DMS153 (cell line): ENCODE measurements at regions not wholly inside any gene's neighbourhood (a gene's known extent, or its start where the extent isn't known, plus 50 kb on each side); places are given as distances from the start of the nearest gene placed in this dataset.

ENCODE experiments used
- DNase-seq: peaks from one replicate; lab custom pipeline; 2025; lab: John Stamatoyannopoulos, UW

DNA sequence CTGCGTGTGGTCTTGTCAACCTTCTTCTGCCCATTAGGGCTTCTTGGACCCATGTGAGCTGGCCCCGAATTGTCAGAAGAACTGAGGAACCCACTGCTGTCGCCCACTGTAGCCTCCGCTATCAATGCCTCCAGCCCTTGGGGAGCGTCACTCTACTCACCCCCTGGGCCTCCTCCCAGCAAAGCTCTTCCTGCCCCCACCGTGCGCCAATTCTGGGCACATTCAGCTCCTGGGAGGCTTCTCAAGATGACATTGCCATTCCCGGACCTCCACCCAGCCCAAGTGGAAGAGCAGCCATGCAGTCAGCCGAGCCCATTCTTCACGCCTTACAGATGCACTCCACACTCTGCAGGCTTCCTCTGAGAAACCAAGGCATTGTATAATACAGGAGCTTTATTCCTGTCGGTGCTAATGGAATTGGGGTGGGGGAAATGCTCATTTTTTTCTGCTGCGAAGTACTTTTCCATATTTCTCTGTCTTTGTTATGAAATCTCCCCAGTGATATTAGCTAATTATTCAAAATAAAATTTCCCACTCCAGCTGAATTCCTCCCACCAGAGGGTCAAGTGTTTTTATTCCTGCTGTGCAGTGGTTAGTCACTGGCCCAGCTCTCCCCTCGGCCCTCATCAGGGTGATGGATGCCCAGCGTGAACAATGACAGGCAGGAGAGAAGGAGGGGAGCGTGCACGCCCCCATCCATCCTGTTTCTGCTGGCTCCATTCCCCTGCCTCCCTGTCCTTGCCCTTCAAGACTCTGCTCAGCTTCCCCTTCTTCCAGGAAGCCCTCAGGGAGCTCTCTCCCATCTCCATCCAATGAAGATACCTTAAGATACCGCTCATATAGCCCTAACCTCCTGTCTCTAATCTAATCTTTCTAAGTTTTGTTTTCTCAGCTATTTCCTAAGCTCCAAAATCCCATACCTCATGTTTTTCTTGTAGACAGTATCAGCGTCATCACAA, 87.7 kb downstream of the C16orf95 start:
- no peak for DNase-seq

DNA sequence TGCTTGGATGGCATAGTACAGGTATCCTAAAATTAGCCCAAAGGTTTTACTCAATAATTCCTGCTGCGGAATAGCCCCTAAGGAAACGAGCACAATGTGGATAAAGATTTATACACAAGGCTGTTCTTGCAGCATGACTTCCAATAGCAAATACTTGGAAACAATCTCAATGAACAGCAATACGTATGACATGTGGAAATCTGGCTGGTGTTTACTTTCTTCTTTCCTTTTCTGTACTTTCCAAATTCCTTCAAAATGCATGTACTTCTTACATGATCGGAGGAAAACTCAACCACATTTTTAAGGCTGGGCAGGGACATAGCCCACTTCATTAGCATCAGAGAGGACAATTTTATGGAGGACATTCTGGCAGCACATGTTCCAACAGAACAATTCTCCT, 86.6 kb downstream of the C16orf95 start:
- DNase-seq, result no peak

DNA sequence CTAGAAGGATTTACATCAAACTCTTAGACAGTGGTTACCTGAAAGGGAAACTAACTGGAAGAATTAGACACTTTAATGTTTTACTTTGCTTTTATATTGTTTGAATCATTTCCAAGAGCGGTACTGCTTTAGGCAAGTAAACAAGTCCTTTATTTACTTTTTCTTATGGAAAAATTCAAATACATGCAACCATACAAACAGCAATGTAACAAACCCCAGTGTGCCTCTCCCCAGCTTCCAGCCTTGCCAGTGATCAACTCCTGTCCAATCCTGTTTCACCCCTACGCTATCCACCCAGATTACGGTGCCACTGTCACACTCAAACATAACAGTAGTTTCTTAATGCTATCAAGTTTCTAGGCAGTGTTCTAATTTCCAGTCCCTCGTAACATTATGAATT, 85.9 kb downstream of the C16orf95 start:
- no peak for DNase-seq

DNA sequence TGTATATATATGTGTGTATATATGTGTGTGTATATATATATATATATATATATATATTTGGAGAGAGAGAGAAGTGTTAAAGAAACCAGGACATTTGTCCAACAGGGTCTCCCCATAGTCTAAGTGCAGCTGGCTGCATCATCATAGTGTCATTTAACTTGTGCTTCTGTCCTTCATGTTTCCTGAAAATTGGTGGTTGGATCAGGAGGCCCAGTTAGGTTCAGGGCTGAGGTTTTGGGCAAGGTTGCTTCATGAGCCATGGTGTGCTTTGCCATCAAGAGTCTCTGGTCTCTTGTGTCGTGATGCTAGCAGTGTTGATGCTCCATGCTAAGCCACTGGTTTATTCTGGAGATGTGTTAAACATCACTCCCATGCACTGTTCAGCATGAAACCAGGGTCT, 85.3 kb downstream of the C16orf95 start:
- DNase-seq, result no peak

DNA sequence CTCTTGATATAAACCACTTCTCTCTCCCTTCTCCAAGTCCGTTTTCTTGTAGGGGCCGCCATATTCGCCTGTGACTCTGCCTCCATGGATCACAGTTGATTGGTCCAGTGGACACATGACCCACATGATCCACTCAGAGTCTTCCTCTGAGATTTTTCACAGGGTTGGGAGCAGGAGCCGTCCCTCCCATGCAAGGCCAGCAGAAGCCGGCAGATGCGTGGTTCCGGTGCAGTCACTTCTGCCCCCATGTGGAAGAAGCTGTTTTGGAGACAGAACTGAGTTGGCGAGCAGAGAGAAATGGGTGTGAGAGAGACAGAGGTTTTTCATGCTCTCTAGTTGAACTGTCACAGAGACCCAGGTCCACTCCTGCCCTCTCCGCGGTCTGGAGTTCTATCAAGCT, 83.3 kb downstream of the C16orf95 start:
- DNase-seq, result no peak

DNA sequence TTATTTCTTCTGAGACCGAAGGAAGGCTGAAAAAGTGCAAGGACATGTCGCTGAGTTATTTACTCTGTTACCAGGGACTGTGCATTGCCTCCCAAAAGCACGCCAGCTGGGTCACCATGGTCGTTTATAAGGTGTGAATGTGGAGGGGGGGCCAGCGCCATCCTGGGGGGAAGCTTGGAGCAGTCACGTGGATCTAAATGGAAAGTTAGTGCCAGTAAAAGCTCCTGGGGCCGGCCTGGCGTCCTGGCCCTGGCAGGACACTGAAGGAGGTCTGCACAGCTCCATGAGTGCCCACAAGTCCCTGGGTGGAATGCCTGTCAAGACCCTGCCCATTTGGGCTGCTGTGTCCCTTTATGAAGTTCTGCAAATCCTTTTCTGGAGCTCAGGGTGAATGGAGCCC, 82.6 kb downstream of the C16orf95 start:
- no peak for DNase-seq

DNA sequence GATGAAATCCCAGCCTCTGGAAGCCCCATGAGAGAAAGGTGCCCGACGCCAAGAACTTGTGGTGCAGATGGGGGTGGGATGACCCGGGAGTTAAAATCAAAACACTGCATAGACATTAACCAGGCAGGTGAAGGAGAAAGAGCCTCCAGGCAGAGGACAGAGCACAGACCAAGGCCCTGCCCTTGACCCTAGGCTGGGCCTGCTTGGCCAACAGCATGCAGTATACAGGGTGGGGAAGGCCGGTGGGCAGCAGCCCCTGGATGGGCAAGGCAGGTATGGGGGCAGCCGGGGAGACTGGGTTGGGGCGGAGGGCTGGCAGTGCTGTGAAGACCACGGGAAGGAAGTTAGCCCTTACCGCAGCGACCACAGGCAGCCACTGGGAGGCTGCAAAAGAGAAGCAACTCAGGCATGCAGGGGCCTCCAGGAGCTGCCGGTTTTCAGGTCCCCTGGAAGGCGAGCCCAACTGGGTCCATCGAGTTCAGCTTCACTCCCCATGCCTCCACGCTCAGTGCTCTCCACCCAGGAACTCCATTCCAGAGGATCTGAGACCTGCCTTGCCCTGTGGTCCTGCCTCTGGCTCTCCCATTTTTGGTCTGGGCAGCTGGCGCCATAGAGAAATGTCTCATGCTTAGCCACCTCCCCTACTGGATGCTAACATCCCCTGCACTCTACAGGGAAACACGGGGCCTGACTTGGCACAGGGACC, 81.2 kb downstream of the C16orf95 start:
- no peak for DNase-seq

DNA sequence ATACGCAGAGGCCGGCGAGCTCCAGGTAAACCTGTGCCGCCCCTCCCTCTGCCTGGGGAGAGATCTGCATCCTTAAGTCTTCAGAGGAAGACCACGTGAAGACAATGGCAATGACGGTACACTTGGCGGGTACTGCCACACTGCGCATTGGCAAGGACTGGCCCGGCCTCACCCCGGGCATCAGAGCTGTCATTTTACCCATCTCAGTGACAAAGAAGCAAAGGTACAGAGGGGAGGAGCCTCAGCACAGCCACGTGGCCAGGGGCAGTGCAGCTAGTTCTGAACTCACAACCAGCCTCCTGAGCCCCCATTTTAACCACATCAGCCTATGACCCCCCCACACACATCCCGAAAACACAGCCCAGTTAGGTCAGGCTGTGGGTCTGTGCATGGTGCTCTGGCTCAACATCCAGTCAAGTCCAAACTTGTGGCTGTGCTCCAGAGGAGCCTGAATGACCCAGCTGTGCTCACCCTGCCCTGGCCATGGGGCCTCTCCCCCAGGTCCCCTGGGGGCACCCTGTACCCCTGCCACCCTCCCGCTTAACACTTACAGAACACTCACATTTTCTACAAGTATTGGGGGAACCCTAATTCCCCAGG, 80.6 kb downstream of the C16orf95 start:
- no peak for DNase-seq

DNA sequence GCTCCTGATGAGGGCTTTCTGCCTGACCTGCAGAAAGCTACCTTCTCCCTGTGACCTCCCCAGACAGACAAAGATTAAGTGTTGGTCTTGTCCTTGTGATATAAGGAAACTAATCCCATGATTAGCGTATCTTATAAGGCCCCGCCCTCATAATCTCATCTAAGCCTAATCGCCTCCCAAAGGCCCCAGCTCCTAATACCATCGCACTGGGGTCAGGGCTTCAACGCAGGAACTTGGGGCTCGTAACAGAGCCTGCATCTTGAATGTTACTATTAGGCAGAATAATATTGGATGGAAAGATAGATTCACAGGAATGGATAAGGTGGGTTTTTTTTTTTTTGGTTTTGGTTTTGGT, 78.9 kb downstream of the C16orf95 start:
- DNase-seq, result no peak

DNA sequence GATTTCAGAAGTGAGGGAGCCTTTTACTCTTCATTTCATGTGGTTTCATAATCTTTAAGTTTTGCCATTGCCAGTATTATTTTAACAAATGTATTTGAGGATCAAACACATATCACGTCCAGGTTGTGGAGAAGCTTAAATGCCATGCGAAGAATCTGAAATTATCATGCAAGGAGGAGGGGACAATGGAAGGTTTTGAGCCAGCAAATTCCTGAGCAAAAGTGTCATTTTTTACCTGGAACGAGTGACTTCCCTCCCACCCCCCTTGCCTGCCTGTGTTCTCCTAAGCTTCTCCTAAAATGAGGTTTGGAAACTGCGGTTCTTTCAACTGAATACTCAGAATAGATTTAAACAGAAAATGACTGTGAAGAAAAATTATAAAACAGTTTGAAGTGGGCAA, 77.6 kb downstream of the C16orf95 start:
- DNase-seq, result no peak

DNA sequence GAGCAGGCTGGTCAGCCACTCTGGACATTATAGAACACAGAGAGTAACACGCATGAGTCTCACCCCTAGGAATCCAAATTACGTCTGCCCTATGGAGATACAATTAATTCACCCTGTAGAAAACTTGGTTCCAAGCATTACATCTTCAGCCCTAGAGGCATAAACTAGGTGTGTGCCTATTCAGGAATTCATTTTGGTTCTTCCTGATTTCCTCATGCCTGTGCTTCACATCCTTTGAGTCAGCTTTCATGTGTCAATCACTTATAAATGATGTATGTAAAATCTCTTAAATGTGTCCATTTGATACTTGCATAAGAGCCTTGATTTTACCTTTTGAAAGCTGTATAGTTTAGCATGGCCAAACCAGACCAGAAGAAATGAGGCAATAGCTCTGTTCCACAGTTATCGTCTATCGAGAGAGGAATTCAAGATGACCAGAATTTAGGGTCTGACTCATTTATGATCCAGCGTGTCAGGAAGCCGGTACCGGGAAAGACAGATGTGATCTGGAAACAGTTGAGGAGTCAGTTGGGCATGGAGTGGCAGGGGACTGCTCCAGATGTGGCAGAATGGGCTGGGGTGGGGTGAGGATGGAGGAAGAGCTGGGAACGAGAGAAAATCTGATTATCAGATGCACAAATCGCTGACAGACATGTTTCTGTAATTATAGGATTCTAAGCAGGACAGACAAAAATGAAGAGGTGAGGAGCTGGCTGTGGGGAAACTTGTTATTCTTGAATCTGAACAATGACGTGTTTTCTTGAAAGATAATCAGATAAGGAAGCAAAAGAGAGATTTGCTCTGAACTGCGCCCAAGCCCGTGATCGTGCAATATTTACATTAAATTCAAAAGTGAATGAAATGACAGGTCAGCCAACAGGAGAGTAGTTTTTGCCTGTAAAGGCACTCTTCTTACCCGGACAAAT, 76.7 kb downstream of the C16orf95 start:
- DNase-seq, result no peak

DNA sequence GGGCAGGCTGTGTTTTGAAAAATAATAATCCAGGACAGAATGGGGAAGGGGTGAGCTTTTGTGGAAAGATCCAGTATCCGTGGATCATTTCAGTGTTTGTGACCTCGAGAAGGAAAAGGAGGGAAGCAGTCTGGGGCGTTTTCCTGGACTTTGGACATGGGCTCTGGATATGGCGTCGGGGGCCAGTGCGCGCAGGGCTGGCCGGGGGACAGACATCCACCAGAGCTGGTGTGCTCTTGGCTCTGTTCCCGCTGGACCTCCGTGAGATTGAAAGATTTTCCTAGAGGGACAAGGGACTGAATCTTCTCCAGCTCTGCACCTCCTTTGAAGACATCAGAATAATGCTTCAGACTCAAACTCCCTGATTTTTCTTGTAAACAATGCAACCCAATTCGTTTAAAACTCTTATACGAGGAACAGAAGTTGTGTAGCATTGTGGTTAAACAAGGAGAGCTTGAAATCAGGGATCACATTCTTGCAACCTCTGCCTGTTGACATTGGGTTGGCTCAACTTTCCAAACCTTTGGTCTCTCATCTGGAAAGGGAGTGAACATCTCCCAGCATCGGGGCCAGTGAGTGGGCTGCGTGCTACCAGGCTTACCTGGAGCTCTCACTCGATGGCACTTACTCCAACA, 75.9 kb downstream of the C16orf95 start:
- no peak for DNase-seq

DNA sequence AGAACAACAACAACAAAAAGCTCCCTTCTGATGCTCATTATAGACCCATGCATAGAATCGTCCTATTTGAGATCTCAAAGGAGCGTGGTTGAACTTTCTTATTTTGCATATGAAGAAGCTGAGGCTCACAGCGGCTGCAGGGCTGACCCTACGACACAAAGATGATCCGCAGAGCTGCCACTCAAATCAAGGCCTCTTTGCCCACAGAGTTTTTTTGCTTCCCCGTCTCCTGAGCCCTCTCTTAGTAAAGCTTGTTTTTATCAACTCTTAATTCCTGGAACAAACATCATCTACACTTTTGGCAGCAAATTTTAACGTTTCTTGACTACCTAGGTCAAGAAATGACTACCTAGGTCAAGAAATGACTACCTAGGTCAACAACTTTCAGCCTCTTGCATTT, 73.7 kb downstream of the C16orf95 start:
- no peak for DNase-seq

DNA sequence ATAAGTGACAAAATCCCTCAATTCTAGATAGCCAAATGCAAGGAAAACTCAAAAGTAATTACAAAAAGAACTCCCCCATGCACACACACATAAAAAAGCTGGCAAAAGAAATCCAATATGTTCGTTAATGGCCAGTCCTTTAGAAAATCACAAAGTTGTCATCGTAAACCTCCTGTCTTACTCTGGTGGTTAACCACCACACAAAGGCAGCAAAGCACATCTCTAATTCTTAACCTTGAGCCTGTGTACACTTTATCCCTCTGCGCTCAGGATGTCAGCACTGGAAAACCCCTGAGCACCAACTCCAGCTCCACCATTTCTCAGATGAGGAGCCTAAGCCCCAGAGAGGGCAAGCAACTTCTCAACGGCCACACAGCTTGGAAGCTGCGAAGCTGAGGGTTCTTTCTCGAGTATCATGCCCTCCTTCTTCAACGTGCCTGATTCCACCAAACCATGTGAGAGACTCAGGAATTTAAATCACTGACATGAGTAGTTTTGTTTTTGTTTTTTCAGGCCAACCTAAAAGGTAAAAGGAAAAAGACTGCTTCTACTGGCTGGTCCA, 72.5 kb downstream of the C16orf95 start:
- no peak for DNase-seq

DNA sequence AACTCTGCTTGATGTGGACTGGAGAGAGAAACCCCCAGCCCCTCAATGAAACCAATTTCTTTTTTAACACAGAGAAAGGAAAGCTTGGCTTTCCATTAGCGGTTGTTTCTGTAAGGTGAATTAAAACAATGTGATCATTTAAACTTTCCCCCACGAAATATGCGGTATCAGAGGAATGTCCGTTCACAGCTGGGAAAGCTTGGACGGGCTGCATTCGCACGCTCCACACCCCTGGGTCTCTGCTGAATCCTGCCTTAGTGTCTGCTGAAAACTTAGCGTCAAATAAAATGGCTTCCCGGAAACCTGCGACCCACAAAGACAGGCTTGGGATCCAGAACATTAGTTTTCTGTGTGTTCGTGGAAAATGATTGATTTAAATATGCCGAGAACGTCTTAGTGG, 71.7 kb downstream of the C16orf95 start:
- DNase-seq, result no peak

DNA sequence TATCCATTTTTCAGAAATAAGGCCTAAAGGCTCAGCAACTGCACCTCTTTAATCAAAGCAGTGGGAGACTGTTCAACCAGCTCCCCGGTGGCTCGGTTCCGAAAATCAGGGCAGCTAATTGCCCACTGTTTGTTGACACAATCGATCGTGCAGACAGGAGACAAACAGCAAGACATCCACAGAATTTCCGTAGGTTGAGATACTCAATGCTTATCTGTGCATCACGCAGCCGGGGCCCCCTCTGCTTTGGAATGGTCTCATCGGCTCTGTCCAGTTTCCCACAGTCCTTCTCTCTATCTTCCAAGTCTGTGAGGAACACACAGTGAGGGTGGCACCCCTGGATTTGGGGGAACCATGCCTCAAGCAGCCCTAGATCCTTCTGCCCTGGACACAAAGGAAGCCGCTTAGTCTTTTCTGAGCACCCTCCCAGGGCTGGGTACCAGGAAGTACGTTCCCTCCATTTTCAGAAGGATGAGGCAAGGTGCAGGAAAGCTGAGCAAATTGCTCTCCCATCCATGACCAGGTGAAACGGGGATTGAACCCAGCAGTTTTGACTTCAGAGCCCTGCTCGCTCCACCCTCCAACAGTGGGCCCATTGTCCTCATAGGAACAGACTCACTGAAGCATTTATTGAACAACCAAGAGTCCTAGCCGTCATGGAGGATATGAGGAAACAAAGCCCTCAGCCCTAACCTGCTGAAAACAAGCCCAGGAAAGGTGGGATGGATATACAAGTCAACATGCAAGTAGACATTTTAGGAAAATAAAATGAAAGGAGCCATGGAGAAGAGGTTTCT, 70.7 kb downstream of the C16orf95 start:
- peak; percentile 10 for DNase-seq

DNA sequence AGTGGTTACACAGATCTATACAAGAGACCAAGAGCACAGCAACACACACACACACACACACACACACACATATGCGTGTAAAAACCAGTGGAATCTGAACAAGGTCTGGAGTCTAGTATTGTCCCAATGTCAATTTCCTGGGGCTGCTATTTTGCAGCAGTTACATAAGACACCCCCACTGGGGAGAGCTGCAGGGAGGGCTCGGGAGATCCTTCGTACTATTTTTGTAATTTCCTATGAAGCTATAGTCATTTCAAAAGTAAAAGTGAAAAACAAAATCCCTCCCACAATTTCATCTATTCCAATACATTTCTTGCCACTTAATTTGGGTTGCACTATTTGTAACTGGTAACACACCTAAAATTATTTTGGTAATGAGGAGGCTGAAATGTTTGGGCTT, 68.5 kb downstream of the C16orf95 start:
- no peak for DNase-seq

DNA sequence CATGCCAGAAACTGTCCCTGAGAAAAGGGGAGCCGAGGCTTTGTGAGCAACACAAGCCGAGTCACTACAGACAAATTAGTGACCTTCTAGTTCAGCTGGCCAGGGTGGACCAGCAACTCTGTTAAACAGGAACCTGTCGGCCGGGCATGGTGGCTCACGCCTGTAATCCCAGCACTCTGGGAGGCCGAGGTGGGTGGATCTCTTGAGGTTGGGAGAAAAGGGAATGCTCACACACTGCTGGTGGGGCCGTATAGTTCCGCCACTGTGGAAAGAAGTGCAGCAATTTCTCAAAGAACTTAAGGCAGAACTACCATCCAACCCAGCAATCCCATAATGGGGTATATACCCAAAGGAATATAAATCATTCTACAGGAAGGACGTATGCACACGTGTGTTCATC, 67.8 kb downstream of the C16orf95 start:
- no peak for DNase-seq

DNA sequence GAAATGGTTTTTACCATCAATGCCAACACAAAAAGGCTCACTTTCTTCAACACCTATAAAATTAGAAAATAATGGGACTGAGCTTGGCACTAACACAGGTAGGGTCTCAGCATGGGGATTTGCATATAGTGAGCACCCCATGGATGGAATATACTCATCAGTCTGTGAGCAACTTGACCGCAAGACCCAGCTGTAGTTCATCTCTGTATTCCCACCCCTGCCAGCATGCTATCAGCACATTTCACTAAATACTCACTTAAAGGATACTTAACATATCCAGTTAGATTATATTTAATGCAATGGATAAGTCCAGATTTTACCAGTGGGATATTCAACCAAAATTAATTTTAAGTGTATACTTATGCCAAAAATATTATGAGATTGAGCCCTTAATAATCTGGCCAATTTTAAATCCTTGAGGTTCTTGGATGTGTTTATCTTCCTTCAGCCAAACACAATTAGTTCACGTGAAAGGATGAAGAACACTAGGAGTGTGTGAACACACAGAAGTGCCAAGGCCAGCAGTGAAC, 66.7 kb downstream of the C16orf95 start:
- no peak for DNase-seq
